ENCODE measurements at regions not wholly inside any gene's neighbourhood (a gene's known extent, or its start where the extent isn't known, plus 50 kb on each side); places are given as distances from the start of the nearest gene placed in this dataset.

DNA sequence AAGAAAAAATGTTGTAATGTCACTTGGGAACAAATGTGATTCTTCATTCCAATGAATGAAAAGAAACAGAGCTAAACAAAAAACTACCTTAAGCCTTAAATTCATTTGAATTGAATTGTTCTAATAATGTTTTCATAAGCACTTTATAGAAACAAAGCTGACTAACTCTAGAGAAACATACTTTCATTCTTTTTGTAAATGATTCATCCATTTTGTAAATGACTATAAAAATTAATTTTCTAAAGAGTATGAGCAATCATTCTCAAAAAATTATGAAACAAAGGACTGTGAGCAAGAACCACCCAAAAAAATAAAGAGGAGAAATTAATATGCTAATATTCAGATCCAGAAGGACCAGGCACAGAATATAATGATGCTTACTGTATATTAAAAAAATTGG is 986.5 kb upstream of the CHORDC1 start:
- Histone ChIP-seq H2AK5ac (ENCODE audit: low read depth, low read length) (no peak overlapping the region), H3K27ac (ENCODE audit: insufficient read depth, low read length) (no peak overlapping the region), H3K56ac (ENCODE audit: extremely low read depth, insufficient read depth, low read length) (no peak overlapping the region), H3K4me2 (ENCODE audit: low read depth, low read length) (no peak overlapping the region), H3K9me1 (ENCODE audit: insufficient read depth, low read length) (no peaks in the 10 kb centered on the region), H4K5ac (ENCODE audit: low read depth, low read length) (no peak overlapping the region), H3K4ac (ENCODE audit: low read depth, low read length) (no peak overlapping the region), H3K14ac (replicated peaks; ENCODE audit: low read depth, low read length) (no peak overlapping the region), H3K79me1 (ENCODE audit: low read depth in 1 of 2, low read length in 2 of 2) (no peaks in the 10 kb centered on the region), H4K20me1 (ENCODE audit: insufficient read depth, low read length) (no peaks in the 10 kb centered on the region), H3K23ac (ENCODE audit: low read depth, low read length) (no peak overlapping the region), H2BK5ac (ENCODE audit: low read depth, low read length, poor library complexity, severe bottlenecking) (no peak overlapping the region), H3K9ac (ENCODE audit: low read depth, low read length) (no peak overlapping the region), H2AK9ac (replicated peaks; ENCODE audit: low read depth, low read length, poor library complexity) (no peak overlapping the region), H3K4me1 (ENCODE audit: control insufficient read depth, insufficient read depth, low read length) (no peaks in the 10 kb centered on the region), H2BK120ac (ENCODE audit: low read depth, low read length) (no peak overlapping the region), H3K18ac (ENCODE audit: low read depth, low read length) (no peak overlapping the region), H3K36me3 (ENCODE audit: control insufficient read depth, insufficient read depth, low read length) (no peaks in the 10 kb centered on the region), H2AFZ (replicated peaks; ENCODE audit: low read length, poor library complexity) (no peak overlapping the region), H2BK20ac (ENCODE audit: low read depth, low read length) (no peak overlapping the region), H3K27me3 (ENCODE audit: control insufficient read depth, insufficient read depth, low read length) (no peaks in the 10 kb centered on the region), H4K8ac (ENCODE audit: low read depth in 2 of 2, low read length in 2 of 2) (no peak overlapping the region), H4K91ac (ENCODE audit: insufficient read depth, low read depth, low read length) (no peak overlapping the region), H3K9me3 (ENCODE audit: control insufficient read depth, insufficient read depth, low read length) (no peaks in the 10 kb centered on the region), H3K4me3 (ENCODE audit: insufficient read depth, low read depth, low read length) (no peak overlapping the region), H2BK15ac (ENCODE audit: low read depth, low read length) (no peak overlapping the region)
- TF ChIP-seq POLR2A (IDR thresholded peaks at IDR 0.05; ENCODE audit: low read depth, low read length) (no peak), CEBPB (IDR thresholded peaks at IDR 0.05; ENCODE audit: low read depth, low read length) (no peak), CHD1 (IDR thresholded peaks at IDR 0.05; ENCODE audit: low read depth, low read length) (no peak), RAD21 (IDR thresholded peaks at IDR 0.05; ENCODE audit: low read length) (no peak), FOS (IDR thresholded peaks at IDR 0.05; ENCODE audit: low read depth, low read length) (no peak), RFX5 (IDR thresholded peaks at IDR 0.05; ENCODE audit: low read depth, low read length) (no peak), MXI1 (IDR thresholded peaks at IDR 0.05; ENCODE audit: borderline replicate concordance, low read depth, low read length) (no peak), SMC3 (IDR thresholded peaks at IDR 0.05; ENCODE audit: low read depth, low read length) (no peak), CTCF (conservative IDR thresholded peaks at IDR 0.05; ENCODE audit: low read depth, low read length) (no peak), BHLHE40 (IDR thresholded peaks at IDR 0.05; ENCODE audit: low read depth, low read length) (no peak), NFE2L2 (IDR thresholded peaks at IDR 0.05; ENCODE audit: low read depth, low read length) (no peak), RCOR1 (IDR thresholded peaks at IDR 0.05; ENCODE audit: insufficient replicate concordance, low read length) (no peak), USF2 (IDR thresholded peaks at IDR 0.05; ENCODE audit: low read depth, low read length) (no peak), MAFK (IDR thresholded peaks at IDR 0.05; ENCODE audit: low read depth, low read length) (no peak), ELK1 (IDR thresholded peaks at IDR 0.05; ENCODE audit: borderline replicate concordance, low read depth, low read length) (no peak), MAZ (IDR thresholded peaks at IDR 0.05; ENCODE audit: borderline replicate concordance, low read depth, low read length) (no peak)
- ATAC-seq (ENCODE audit: low read depth) (no peak), DNase-seq (peak; percentile 1)
- CTCF ChIA-PET = no interaction called here
- no TSS peak for BruUV-seq (replicated peaks)
- dilution Hi-C loops (cut with HindIII; ENCODE audit: low sequenced_read_pairs, unreplicated experiment) = no loop called here
- POLR2A ChIA-PET (ENCODE audit: unreplicated experiment) = no interaction called here
- intact Hi-C loops (cut with micrococcal nuclease) = no loop called here
- in situ Hi-C loops (cut with MboI; ENCODE audit: low sequenced_read_pairs) = no loop called here

Data from IMR-90 (cell line).